Keratinocyte (primary cell): ENCODE measurements at regions not wholly inside any gene's neighbourhood (a gene's known extent, or its start where the extent isn't known, plus 50 kb on each side); places are given as distances from the start of the nearest gene placed in this dataset.
"Not testable (repeated sequence)": the region's sequence is repeated elsewhere in the genome, so short reads cannot be mapped to it uniquely, and the experiment has no call there.

Experiments used
- DNase-seq: peaks from one replicate; pipeline ENCODE4 v3.0.0-alpha.2; 2011; ENCODE audit warnings: low read depth, missing footprints, low spot score
- FAIRE-seq: peaks from 2 replicates; lab custom pipeline; 2011; peaks lifted over from hg19 to GRCh38; lab: Jason Lieb, UNC
- H2AFZ ChIP-seq: 2 replicates; pipeline ENCODE4 v1.6.0; 2012; ENCODE audit warnings: low read length, control low read depth, inconsistent platforms; ENCODE audit not compliant: control insufficient read depth
- H3K27ac ChIP-seq: 2 replicates; pipeline ENCODE4 v1.5.1; 2011; ENCODE audit warnings: low read length; ENCODE audit not compliant: control insufficient read depth, insufficient read depth
- H3K27me3 ChIP-seq: 3 replicates; pipeline ENCODE4 v1.6.0; 2011; ENCODE audit warnings: low read length; ENCODE audit not compliant: control insufficient read depth, insufficient read depth; ENCODE audit errors: extremely low read depth
- H3K36me3 ChIP-seq, 2 experiments: 2 replicates in 1 of 2; 3 replicates in 1 of 2; pipeline ENCODE4 v1.5.1; 2011; ENCODE audit warnings: low read length in 2 of 2, mild to moderate bottlenecking in 1 of 2; ENCODE audit not compliant: control insufficient read depth in 2 of 2, insufficient read depth in 2 of 2; ENCODE audit errors: extremely low read depth in 1 of 2
- H3K4me1 ChIP-seq: 3 replicates; pipeline ENCODE4 v1.5.1; 2011; ENCODE audit warnings: low read length; ENCODE audit not compliant: control insufficient read depth, insufficient read depth; ENCODE audit errors: extremely low read depth
- H3K4me2 ChIP-seq: 3 replicates; pipeline ENCODE4 v1.6.0; 2011; ENCODE audit warnings: low read depth, low read length; ENCODE audit not compliant: control insufficient read depth, insufficient read depth; ENCODE audit errors: extremely low read depth
- H3K4me3 ChIP-seq, 3 experiments: fragments of 200-600 bp in 1 of 3; sonication (generic) in 1 of 3; 2 replicates in 2 of 3; 3 replicates in 1 of 3; pipeline ENCODE4 v1.5.1; 2011 to 2016; ENCODE audit warnings: low read length in 3 of 3, mild to moderate bottlenecking in 3 of 3, control low read depth in 2 of 3, inconsistent platforms in 1 of 3, low read depth in 1 of 3, mixed read lengths in 1 of 3, mixed run types in 1 of 3, moderate library complexity in 1 of 3; ENCODE audit not compliant: control insufficient read depth in 2 of 3, insufficient read depth in 2 of 3; ENCODE audit errors: extremely low read depth in 1 of 3
- H3K79me2 ChIP-seq: 2 replicates; pipeline ENCODE4 v1.6.0; 2012; ENCODE audit warnings: low read length; ENCODE audit not compliant: control insufficient read depth, insufficient read depth
- H3K9ac ChIP-seq: 3 replicates; pipeline ENCODE4 v1.6.0; 2011; ENCODE audit warnings: low read length; ENCODE audit not compliant: control insufficient read depth, insufficient read depth; ENCODE audit errors: extremely low read depth
- H3K9me1 ChIP-seq: 3 replicates; pipeline ENCODE4 v1.6.0; 2011; ENCODE audit warnings: low read length; ENCODE audit not compliant: control insufficient read depth, insufficient read depth; ENCODE audit errors: extremely low read depth
- H3K9me3 ChIP-seq: 2 replicates; pipeline ENCODE4 v1.5.1; 2012; ENCODE audit warnings: low read depth, low read length; ENCODE audit not compliant: control insufficient read depth
- H4K20me1 ChIP-seq: 3 replicates; pipeline ENCODE4 v1.6.0; 2011; ENCODE audit warnings: low read length; ENCODE audit not compliant: control insufficient read depth, insufficient read depth; ENCODE audit errors: extremely low read depth
- CTCF ChIP-seq, 3 experiments: IDR thresholded peaks in 1 of 3; conservative IDR thresholded peaks in 1 of 3; optimal IDR thresholded peaks in 1 of 3; 2 replicates in 2 of 3; 3 replicates in 1 of 3; pipeline versions ENCODE3 to v1.5.1; 2011; ENCODE audit warnings: low read length in 3 of 3, mild to moderate bottlenecking in 3 of 3, moderate library complexity in 2 of 3, control low read depth in 1 of 3, inconsistent platforms in 1 of 3; ENCODE audit not compliant: insufficient read depth in 2 of 3; ENCODE audit errors: extremely low read depth in 1 of 3
- EZH2 ChIP-seq: IDR thresholded peaks from one replicate; pipeline ENCODE4 v1.6.1; 2012; ENCODE audit warnings: inconsistent platforms, mild to moderate bottlenecking, low read length, moderate library complexity
- dilution Hi-C: fragments of 300-500 bp; cut with MboI; formaldehyde crosslinking; loops from one replicate; pipeline ENCODE4 v1.7.0; 2020; ENCODE audit warnings: low sequenced_read_pairs; ENCODE audit not compliant: extremely low pct_ligation_motif_present

- Histone ChIP-seq H3K4me2 (no peak overlapping the region), H3K4me1 (no peaks in the 10 kb centered on the region), H3K9ac (no peak overlapping the region)
Observed at GRCh38 chrX:20680998-20681397, 414.3 kb upstream of the RPS6KA3 start.

GRCh38 chrX:20672476-20672875 lies 405.8 kb upstream of the RPS6KA3 start:
- Histone ChIP-seq H3K79me2 (no peaks in the 10 kb centered on the region), H4K20me1 (no peaks in the 10 kb centered on the region), H3K27me3 (no peaks in the 10 kb centered on the region), H3K9ac (no peak overlapping the region), H3K36me3 (no peaks in the 10 kb centered on the region), H3K4me3 (no peak overlapping the region), H3K9me1 (no peaks in the 10 kb centered on the region), H3K4me2 (no peak overlapping the region), H2AFZ (no peak overlapping the region), H3K4me1 (no peaks in the 10 kb centered on the region), H3K9me3 (no peaks in the 10 kb centered on the region), H3K27ac (no peak overlapping the region)
- TF ChIP-seq EZH2 (no peak), CTCF (optimal IDR thresholded peaks at IDR 0.05 in 1 of 3, IDR thresholded peaks at IDR 0.05 in 1 of 3, conservative IDR thresholded peaks at IDR 0.05 in 1 of 3; ENCODE audit: extremely low read depth in 1 of 3, insufficient read depth in 2 of 3, low read length in 3 of 3) (no peak)
- DNase-seq (no peak), FAIRE-seq (no peak)
- dilution Hi-C loops: no loop called here

More at GRCh38 chrX:20680998-20681397, 414.3 kb upstream of the RPS6KA3 start:
- TF ChIP-seq CTCF (optimal IDR thresholded peaks at IDR 0.05 in 1 of 3, IDR thresholded peaks at IDR 0.05 in 1 of 3, conservative IDR thresholded peaks at IDR 0.05 in 1 of 3; ENCODE audit: extremely low read depth in 1 of 3, insufficient read depth in 2 of 3, low read length in 3 of 3) (no peak), EZH2 (no peak)
- no peaks in the 10 kb centered on the region for H3K9me1 ChIP-seq
- no peak overlapping the region for H3K27ac ChIP-seq
- H3K36me3 ChIP-seq: no peaks in the 10 kb centered on the region
- no peak overlapping the region for H3K4me3 ChIP-seq
- no peaks in the 10 kb centered on the region for H3K9me3 ChIP-seq
- H3K27me3 ChIP-seq: no peaks in the 10 kb centered on the region
- DNase-seq (no peak), FAIRE-seq (no peak)
- H3K79me2 ChIP-seq: no peaks in the 10 kb centered on the region
- dilution Hi-C loops: no loop called here
- no peaks in the 10 kb centered on the region for H4K20me1 ChIP-seq
- no peak overlapping the region for H2AFZ ChIP-seq

DNA sequence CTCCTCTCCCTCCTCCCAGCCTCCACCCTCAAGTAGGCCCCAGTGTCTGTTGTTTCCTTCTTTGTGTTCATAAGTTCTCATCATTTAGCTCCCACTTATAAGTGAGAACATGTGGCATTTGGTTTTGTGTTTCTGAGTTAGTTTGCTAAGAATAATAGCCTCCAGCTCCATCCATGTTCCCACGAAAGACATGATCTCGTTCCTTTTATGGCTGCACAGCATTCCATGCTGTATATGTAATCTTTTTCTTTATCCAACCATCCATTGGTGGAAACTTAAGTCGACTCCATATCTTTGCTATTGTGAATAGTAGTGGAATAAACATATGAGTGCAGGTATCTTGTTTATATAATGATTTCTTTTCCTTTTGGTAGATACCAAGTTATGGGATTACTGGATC lies 405.0 kb upstream of the RPS6KA3 start:
- H3K27ac ChIP-seq, H4K20me1 ChIP-seq, H3K27me3 ChIP-seq, dilution Hi-C loops, H3K79me2 ChIP-seq, FAIRE-seq, H3K9me1 ChIP-seq, H2AFZ ChIP-seq, H3K4me1 ChIP-seq, H3K9me3 ChIP-seq, H3K9ac ChIP-seq, H3K36me3 ChIP-seq, H3K4me3 ChIP-seq, DNase-seq, H3K4me2 ChIP-seq: not testable (repeated sequence)
